Left ventricle myocardium superior (tissue), 1 donor: ENCODE measurements at regions not wholly inside any gene's neighbourhood (a gene's known extent, or its start where the extent isn't known, plus 50 kb on each side); places are given as distances from the start of the nearest gene placed in this dataset.

Experiments
- ATAC-seq: fragments of 200-7000 bp; cut with Tn5 transposase; one replicate; pipeline ENCODE4 v1.9.1; 2020; ENCODE audit warnings: mild to moderate bottlenecking, moderate library complexity
- DNase-seq: peaks from one replicate; pipeline ENCODE4 v3.0.0-alpha.2; 2020
- intact Hi-C: fragments of 100-400 bp; cut with micrococcal nuclease; formaldehyde crosslinking; loops from one replicate; pipeline ENCODE4 v1.11.0; 2022
- donor health status: DM: no; HTN: yes; CAD: no; lungs with severe emphysema.

- intact Hi-C loops = no loop called here
- no peak for DNase-seq
- ATAC-seq = no peak
Measured at GRCh38 chr6:156376091-156376490, 401.1 kb upstream of the ARID1B start.

- intact Hi-C loops = no loop called here
- DNase-seq = no peak
- no peak for ATAC-seq
Measured at GRCh38 chr6:156359912-156360311, 417.3 kb upstream of the ARID1B start.

DNA sequence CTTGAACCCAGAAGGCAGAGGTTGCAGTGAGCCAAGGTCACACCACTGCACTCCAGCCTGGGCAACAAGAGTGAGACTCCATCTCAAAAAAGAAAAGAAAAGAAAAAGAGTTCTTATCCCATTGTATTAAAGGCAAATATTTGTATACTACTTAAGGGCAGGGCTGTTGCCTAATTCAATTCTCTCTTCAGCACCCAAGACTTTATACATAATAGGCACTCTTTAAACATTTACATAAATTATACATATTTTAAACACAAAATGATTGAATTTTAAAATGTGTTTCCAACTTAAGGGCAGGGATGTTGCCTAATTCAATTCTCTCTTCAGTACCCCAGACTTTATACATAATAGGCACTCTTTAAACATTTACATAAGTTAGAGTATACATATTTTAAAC lies 424.3 kb upstream of the ARID1B start:
- ATAC-seq (no peak), DNase-seq (no peak)
- intact Hi-C loops = no loop called here

GRCh38 chr6:156351346-156351966 lies 425.7 kb upstream of the ARID1B start:
- no peak for ATAC-seq
- intact Hi-C loops = no loop called here
- DNase-seq = no peak

DNA sequence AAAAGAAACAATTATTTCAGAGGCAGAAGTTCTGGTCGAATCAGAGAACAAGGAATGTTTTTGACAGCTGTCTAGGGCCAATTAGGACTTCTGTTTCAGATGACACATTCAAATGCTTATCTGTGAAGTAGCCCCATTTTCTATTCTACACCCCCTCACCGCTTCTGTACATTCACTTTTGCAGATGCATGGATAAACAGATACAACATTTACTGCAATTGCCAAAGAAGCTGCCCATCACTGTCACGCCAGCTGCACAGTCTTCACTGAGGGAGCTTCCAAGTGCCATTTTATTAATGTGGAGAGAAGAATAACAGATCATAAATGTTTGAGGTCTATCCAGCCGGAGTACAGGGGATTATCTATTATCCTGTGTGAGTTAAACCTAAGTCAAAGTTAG lies 426.8 kb upstream of the ARID1B start:
- DNase-seq = no peak
- no peak for ATAC-seq
- intact Hi-C loops = no loop called here

DNA sequence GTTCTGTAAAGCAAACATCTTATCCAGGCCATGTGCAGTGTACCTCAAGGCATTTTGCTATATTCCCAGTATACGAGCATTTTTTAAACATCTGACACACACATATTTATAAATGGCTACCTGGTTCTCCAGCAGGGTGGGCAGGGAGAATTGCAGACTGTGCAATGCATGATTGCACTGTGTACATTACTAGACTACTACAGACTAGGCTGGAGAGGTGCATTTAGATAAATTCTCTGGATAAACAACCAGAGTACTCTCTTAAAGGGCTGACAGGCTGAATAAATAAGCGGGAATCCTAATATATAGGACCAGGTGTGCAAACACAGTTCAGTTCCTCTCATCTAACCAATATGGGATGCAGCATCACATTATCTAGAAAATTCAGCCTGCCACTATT lies 428.3 kb upstream of the ARID1B start:
- DNase-seq (no peak), ATAC-seq (no peak)
- intact Hi-C loops = no loop called here

DNA sequence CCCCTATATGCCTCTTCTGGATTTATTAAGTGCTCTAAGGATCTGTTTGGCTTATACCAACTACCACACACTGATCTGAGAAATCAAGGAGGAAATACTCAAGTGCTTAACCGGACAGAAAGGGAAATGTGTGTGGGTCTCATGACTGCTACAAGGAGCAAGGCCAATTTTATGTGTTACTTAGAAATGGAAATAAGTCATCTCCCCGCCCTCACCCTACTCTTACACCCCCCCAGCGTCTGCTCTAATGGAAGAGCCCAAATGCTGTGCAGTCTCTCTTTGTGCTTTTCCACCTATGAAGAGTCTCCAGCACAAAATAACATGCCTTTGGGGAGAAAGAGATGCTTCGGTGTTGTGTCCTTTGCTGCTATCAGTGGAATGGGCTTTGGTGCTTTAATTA lies 428.8 kb upstream of the ARID1B start:
- peak; percentile 27 for ATAC-seq

DNA sequence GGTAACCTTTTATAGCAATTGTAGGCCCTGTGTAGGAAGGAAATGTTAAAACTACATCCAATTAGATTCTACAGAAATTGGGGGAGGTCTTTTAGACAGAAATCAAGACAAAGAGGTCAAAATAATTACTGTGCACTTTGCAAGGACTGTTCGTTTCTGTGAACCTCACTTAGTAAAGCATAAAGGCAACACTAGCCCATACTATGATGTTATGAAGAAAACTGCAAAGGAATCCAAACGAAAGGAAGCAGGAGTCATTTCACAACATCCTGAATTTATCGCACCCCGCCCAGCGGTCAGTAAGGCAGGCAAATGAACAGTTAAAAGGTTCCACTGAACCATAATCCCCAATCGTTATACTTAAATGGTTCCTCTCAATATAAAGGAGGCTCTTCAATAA lies 429.5 kb upstream of the ARID1B start:
- DNase-seq (no peak), ATAC-seq (peak; percentile 37)
- intact Hi-C loops = no loop called here

More for the DNA sequence above, 428.8 kb upstream of the ARID1B start:
- intact Hi-C loops = no loop called here
- no peak for DNase-seq

DNA sequence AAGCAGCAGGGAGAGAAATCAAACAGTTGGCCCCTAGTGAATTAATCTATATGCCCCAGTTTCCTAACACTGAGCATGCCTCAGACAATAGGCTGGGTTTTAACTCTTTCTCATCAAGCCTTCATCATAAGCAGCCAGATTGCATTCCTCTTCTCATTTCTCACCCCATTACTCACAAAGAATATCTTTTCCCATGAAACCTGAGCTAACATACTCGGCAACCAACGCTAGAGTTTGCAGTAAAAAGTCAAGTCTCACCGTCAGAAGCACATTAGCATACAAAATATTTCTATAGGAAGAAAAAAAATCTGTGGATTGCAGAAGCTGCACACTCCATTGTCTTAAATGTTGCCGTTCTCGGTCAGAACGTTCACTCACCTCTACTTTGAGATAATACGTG lies 429.9 kb upstream of the ARID1B start:
- no peak for ATAC-seq
- no peak for DNase-seq
- intact Hi-C loops = no loop called here

DNA sequence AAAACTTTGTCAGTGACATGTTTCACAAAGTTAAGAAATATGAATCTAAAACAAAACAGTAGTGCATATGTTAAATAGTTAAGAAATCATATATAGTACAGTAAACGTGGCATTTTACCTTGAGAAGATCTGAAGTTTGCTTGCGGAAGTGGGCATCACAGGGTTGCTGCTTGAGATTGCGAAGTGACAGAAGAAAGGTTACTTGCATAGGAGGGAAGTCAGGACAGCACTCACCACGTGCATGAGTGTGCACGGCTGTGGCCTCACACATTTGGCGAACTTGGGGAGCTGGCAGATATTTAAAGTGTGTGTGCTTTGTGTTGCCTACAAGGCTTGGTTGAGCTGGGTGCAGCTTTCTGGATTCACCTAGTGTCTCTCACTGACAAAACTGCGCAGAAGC lies 431.5 kb upstream of the ARID1B start:
- ATAC-seq (no peak), DNase-seq (no peak)
- intact Hi-C loops = no loop called here

DNA sequence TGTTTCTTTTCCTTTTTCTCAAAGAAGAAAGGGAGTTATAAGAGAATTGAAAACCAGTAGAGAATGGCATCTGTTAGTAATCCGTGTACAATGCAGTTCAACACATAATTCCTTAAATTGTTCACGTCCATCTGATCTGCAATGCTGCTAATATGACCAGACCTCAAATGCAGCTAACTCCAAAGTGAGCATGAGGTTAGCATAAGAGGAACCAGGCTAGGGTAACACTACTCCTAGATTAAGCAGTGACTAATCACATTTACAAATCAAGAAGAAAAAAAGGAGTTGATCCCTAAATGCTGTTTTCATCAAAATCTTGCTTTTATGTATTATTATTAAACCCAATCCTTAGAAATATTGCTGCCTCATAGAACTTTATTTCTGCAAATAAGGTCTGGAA lies 432.7 kb upstream of the ARID1B start:
- DNase-seq (no peak), ATAC-seq (no peak)
- intact Hi-C loops = no loop called here

GRCh38 chr6:156337801-156338200 lies 439.4 kb upstream of the ARID1B start:
- intact Hi-C loops = no loop called here
- ATAC-seq (no peak), DNase-seq (no peak)

DNA sequence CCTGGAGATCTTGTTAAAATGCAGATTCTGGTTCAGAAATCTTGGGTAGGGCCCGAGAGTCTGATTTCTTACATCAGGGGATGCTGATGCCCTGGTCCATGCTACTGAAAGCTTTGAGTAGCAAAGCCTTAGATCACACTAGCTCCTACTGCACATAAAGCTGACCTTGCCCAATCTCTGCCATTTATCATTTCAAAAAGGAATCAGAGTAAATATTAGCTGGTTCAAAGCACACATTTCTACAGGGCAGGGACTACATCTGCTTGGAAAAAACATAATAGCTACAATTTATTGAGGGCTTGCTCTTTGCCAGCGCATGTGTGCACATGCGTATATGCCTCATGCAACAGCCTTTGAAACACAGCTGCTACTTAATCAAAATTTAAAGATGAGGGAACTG lies 440.4 kb upstream of the ARID1B start:
- DNase-seq (no peak), ATAC-seq (no peak)
- intact Hi-C loops = no loop called here

GRCh38 chr6:156336089-156336488 lies 441.1 kb upstream of the ARID1B start:
- no peak for ATAC-seq
- intact Hi-C loops = no loop called here
- DNase-seq = no peak

DNA sequence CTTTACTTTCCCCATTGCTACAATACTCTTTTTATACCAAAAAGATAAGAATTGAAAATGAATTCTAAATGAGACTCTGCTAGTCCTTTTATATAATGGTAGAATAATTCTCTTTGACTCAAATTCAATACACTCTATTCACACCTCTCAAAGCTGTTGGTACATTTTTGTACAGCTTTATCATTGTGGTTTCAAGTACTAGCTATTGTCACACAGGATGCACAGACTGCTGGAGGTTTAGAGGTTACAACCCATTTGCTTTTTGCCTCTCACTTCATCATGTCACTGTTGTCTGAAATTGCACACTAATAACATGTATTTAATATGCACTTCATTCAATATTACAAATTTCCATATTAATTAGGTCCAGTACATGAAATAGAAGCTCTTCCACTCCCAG lies 442.2 kb upstream of the ARID1B start:
- DNase-seq (no peak), ATAC-seq (no peak)
- intact Hi-C loops = no loop called here

DNA sequence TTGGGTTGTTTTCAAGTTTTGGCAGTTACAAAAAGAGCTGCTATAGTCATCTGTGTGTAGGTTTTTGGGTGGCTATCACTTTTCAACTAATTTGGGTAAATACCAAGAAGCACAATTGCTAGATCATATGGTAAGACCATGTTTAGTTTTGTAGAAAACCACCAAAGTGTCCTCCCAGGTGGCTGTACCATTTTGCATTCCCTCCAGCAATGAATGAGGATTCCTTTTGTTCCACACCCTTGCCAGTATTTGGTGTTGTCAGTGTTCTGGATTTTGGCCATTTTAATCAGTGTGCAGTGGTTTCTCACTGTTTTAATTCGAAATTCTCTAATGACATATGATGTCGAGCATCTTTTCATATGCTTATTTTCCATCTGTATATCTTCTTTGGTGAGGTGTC lies 457.5 kb upstream of the ARID1B start:
- intact Hi-C loops = no loop called here
- DNase-seq = no peak
- no peak for ATAC-seq

- intact Hi-C loops = no loop called here
- ATAC-seq (no peak), DNase-seq (no peak)
Measured at GRCh38 chr6:156316583-156317125, 460.5 kb upstream of the ARID1B start.

GRCh38 chr6:156315146-156315545 lies 462.0 kb upstream of the ARID1B start:
- intact Hi-C loops = no loop called here
- DNase-seq (no peak), ATAC-seq (no peak)

DNA sequence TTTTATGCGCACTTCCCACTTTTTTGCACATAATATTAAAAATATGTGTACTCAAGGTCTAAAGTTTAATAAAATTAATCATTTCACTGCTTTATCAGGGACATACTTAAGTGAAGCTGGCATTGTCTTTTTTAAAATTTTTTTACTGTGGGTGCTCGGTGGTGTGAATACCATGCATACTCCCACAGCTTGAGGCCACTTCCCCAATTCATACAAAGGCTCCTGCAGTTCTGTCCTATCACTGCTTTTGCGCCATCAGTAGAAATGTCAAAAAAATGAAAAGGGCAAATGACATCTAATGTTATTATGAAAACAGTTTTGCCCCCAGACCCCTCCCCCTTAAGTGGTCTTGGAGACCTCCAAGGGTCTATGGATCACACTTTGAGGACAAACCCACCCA lies 464.1 kb upstream of the ARID1B start:
- no peak for ATAC-seq

DNA sequence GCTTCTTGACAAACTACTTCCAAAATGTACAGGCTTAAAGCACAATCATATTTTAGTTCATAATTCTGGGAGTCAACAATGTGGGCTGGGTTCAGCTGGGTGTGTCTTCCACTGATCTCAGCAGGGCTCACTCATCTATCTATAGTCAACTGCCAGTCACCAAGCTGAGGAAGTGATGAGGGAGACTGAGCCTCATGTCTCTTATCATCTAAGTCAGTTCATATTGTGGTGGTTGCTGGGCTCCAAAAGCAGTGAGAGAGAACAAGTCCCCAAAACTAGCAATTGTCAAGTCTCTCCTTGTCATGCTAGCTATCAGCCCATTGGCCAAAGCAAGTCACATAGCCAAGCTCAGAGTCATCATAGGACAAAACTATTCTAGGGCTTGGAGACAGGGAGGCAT lies 465.9 kb upstream of the ARID1B start:
- no peak for ATAC-seq
- DNase-seq = no peak
- intact Hi-C loops = no loop called here

More for the DNA sequence above, 464.1 kb upstream of the ARID1B start:
- no peak for DNase-seq
- intact Hi-C loops = no loop called here

DNA sequence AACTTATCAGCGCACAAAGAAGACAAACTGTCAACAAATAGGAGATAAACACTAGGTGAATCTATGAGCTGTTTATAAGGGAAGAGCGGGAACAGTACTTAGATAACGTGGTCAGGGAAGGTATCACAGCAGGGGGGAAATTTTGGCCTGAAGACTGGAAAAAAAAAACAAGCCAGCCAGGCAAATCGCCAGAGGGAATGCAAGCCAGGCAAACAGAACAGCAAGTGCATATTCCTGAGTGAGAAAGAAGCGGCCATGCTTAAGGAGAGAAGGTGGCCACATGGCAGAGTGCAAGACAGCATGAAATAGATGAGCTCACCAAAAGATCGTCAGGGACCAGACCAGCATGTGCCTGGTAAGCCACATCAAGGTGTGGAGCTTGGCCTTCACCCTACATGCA lies 466.5 kb upstream of the ARID1B start:
- no peak for ATAC-seq
- DNase-seq = no peak
- intact Hi-C loops = no loop called here

DNA sequence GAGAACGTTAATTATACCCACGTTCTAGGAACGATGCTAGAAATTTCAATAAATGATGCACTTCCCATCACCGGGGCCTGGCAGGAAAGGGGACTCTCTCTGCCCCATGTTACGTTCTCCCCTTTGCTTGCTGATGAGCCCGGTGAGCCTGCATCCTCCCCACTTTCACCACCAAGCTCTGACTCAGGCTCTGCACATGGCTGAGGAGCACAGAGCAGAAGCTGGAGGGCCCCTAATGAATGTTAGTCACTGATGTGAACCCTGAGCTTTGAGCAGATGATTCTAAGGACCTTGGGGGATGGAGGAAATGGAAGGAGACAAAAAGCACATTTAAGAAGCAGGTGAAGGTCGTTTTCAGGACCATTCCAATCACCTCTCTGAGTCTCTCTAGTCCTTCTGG lies 468.2 kb upstream of the ARID1B start:
- intact Hi-C loops = no loop called here
- no peak for ATAC-seq
- DNase-seq = no peak
